ENCODE measurements at regions not wholly inside any gene's neighbourhood (a gene's known extent, or its start where the extent isn't known, plus 50 kb on each side); places are given as distances from the start of the nearest gene placed in this dataset.

- no peak for TF ChIP-seq CTCF (IDR thresholded peaks at IDR 0.05; ENCODE audit: insufficient read depth, low read depth, low read length)
- no peak overlapping the region for H3K4me3 ChIP-seq (ENCODE audit: low read depth, low read length)
- DNase-seq (ENCODE audit: low read depth), result no peak
Measured at GRCh38 chr3:86554383-86554782, 436.6 kb downstream of the VGLL3 start.

GRCh38 chr3:86547692-86548091, 443.3 kb downstream of the VGLL3 start:
- no peak for DNase-seq (ENCODE audit: low read depth)
- no peak for TF ChIP-seq CTCF (IDR thresholded peaks at IDR 0.05; ENCODE audit: insufficient read depth, low read depth, low read length)
- H3K4me3 ChIP-seq (ENCODE audit: low read depth, low read length), result no peak overlapping the region

GRCh38 chr3:86537171-86537570, 453.8 kb downstream of the VGLL3 start:
- no peak for DNase-seq (ENCODE audit: low read depth)
- no peak for TF ChIP-seq CTCF (IDR thresholded peaks at IDR 0.05; ENCODE audit: insufficient read depth, low read depth, low read length)
- H3K4me3 ChIP-seq (ENCODE audit: low read depth, low read length), result no peak overlapping the region

- DNase-seq (ENCODE audit: low read depth), result no peak
- H3K4me3 ChIP-seq (ENCODE audit: low read depth, low read length), result no peak overlapping the region
- no peak for TF ChIP-seq CTCF (IDR thresholded peaks at IDR 0.05; ENCODE audit: insufficient read depth, low read depth, low read length)
Measured at GRCh38 chr3:86519819-86520218, 471.1 kb downstream of the VGLL3 start.

- no peak overlapping the region for H3K4me3 ChIP-seq (ENCODE audit: low read depth, low read length)
- no peak for TF ChIP-seq CTCF (IDR thresholded peaks at IDR 0.05; ENCODE audit: insufficient read depth, low read depth, low read length)
- no peak for DNase-seq (ENCODE audit: low read depth)
Measured at GRCh38 chr3:86481636-86482035, 509.3 kb downstream of the VGLL3 start.

- DNase-seq (ENCODE audit: low read depth), result no peak
- no peak for TF ChIP-seq CTCF (IDR thresholded peaks at IDR 0.05; ENCODE audit: insufficient read depth, low read depth, low read length)
Measured at GRCh38 chr3:86481031-86481430, 509.9 kb downstream of the VGLL3 start.

GRCh38 chr3:86464180-86464579, 526.8 kb downstream of the VGLL3 start:
- no peak for DNase-seq (ENCODE audit: low read depth)
- H3K4me3 ChIP-seq (ENCODE audit: low read depth, low read length), result no peak overlapping the region
- no peak for TF ChIP-seq CTCF (IDR thresholded peaks at IDR 0.05; ENCODE audit: insufficient read depth, low read depth, low read length)

More at GRCh38 chr3:86481031-86481430, 509.9 kb downstream of the VGLL3 start:
- no peak overlapping the region for H3K4me3 ChIP-seq (ENCODE audit: low read depth, low read length)
